ENCODE measurements at regions not wholly inside any gene's neighbourhood (a gene's known extent, or its start where the extent isn't known, plus 50 kb on each side); places are given as distances from the start of the nearest gene placed in this dataset.
"Not testable (repeated sequence)": the region's sequence is repeated elsewhere in the genome, so short reads cannot be mapped to it uniquely, and the experiment has no call there.

DNA sequence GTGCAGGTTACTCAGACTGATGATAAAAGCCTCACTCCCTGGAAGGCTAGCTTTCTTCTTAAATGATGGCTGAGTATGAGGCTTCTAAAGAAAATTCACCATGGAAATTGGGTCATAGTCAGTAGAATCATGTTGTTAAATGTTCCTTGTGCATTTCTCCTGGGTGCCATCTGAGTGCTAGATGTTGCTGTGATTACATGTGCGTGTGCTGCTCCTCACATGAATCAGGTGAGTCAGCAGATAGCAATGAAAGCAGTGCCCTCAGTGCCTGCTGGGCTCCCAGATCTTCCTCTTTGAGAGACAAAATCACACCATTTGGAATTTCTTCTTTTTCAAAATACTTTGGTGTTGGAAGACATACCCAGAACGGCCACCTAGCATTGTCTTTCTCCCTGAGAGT, 331.7 kb downstream of the XPNPEP1 start:
- CTCF ChIA-PET: interaction anchor here (0.6 kb wide), 1 partner anchor 30 kb away, joined by 3 read pairs; no protein-coding TSS in a partner anchor
- BruUV-seq (replicated peaks): no TSS peak
- TF ChIP-seq, protein P1, sequence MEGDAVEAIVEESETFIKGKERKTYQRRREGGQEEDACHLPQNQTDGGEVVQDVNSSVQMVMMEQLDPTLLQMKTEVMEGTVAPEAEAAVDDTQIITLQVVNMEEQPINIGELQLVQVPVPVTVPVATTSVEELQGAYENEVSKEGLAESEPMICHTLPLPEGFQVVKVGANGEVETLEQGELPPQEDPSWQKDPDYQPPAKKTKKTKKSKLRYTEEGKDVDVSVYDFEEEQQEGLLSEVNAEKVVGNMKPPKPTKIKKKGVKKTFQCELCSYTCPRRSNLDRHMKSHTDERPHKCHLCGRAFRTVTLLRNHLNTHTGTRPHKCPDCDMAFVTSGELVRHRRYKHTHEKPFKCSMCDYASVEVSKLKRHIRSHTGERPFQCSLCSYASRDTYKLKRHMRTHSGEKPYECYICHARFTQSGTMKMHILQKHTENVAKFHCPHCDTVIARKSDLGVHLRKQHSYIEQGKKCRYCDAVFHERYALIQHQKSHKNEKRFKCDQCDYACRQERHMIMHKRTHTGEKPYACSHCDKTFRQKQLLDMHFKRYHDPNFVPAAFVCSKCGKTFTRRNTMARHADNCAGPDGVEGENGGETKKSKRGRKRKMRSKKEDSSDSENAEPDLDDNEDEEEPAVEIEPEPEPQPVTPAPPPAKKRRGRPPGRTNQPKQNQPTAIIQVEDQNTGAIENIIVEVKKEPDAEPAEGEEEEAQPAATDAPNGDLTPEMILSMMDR (IDR thresholded peaks at IDR 0.05; ENCODE audit: unreplicated experiment): no peak
- Mint-ChIP-seq H3K36me3 (ENCODE audit: insufficient read depth, unreplicated experiment) (no peaks in the 10 kb centered on the region), H3K4me1 (ENCODE audit: insufficient read depth, unreplicated experiment) (peaks cover 31% of the 10 kb centered on the region), H3K4me3 (ENCODE audit: unreplicated experiment) (no peak overlapping the region), H3K9me3 (ENCODE audit: unreplicated experiment) (no peaks in the 10 kb centered on the region), H3K27ac (ENCODE audit: low read depth, unreplicated experiment) (peak overlapping the region; percentile 34), H3K27me3 (ENCODE audit: insufficient read depth, unreplicated experiment) (no peaks in the 10 kb centered on the region)
- intact Hi-C loops (cut with micrococcal nuclease): no loop called here
- peak; percentile 56 for DNase-seq (ENCODE audit: unreplicated experiment)
- POLR2A ChIA-PET: interaction anchor here (0.8 kb wide), 1 partner anchor 183 kb away, joined by 4 read pairs; no protein-coding TSS in a partner anchor

DNA sequence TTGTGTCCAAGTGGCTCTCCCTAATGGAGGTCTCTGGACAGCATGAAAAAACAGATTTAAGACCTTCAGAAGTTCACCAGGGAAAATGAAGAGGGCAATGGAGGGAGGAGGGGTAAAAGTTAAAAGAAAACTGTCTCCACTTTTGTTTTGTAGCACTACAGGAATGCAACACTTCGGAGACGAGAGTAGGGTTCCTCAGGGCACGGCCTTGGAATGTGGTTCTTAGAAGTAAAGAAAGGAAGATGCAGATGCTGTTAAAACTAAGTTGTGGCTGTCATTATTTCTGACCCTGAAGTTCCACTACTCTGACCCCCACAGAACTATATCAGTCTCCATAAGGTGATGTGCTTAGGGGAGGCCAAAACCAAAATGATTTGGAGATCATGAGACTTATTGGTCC, 335.1 kb downstream of the XPNPEP1 start:
- TF ChIP-seq, protein P1 (IDR thresholded peaks at IDR 0.05; ENCODE audit: unreplicated experiment): no peak
- intact Hi-C loops (cut with micrococcal nuclease): no loop called here
- H3K27me3 Mint-ChIP-seq (ENCODE audit: insufficient read depth, unreplicated experiment): no peaks in the 10 kb centered on the region
- peaks cover 27% of the 10 kb centered on the region for H3K4me1 Mint-ChIP-seq (ENCODE audit: insufficient read depth, unreplicated experiment)
- ChIA-PET CTCF (no interaction called here), POLR2A (no interaction called here)
- H3K27ac Mint-ChIP-seq (ENCODE audit: low read depth, unreplicated experiment): no peak overlapping the region
- no peak for DNase-seq (ENCODE audit: unreplicated experiment)
- BruUV-seq (replicated peaks): no TSS peak
- no peak overlapping the region for H3K4me3 Mint-ChIP-seq (ENCODE audit: unreplicated experiment)
- no peaks in the 10 kb centered on the region for H3K9me3 Mint-ChIP-seq (ENCODE audit: unreplicated experiment)
- H3K36me3 Mint-ChIP-seq (ENCODE audit: insufficient read depth, unreplicated experiment): no peaks in the 10 kb centered on the region

DNA sequence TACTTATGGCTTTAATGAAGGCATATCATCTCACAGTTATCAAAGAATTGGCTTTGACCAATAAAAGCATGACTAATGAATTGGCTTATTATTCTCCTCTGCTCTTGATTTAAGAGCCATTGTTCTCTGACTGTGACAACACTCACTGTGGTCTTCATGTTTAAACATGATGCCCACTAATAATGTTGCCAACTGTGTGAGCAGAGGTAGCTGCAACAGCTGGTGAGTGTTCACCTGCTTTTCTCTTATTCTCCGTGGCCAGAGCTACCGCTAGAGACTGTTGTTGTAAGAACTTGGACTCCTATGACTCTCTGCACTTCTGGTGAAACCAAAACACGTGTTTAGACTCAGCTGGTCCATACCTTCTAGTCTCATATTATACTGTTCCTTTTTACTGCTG, 335.9 kb downstream of the XPNPEP1 start:
- H3K4me3 Mint-ChIP-seq (ENCODE audit: unreplicated experiment): no peak overlapping the region
- TF ChIP-seq, protein P1 (IDR thresholded peaks at IDR 0.05; ENCODE audit: unreplicated experiment): no peak
- ChIA-PET POLR2A (no interaction called here), CTCF (no interaction called here)
- H3K27ac Mint-ChIP-seq (ENCODE audit: low read depth, unreplicated experiment): no peak overlapping the region
- no TSS peak for BruUV-seq (replicated peaks)
- intact Hi-C loops (cut with micrococcal nuclease): no loop called here
- DNase-seq (ENCODE audit: unreplicated experiment): no peak
- peaks cover 25% of the 10 kb centered on the region for H3K4me1 Mint-ChIP-seq (ENCODE audit: insufficient read depth, unreplicated experiment)
- no peaks in the 10 kb centered on the region for H3K27me3 Mint-ChIP-seq (ENCODE audit: insufficient read depth, unreplicated experiment)
- no peaks in the 10 kb centered on the region for H3K9me3 Mint-ChIP-seq (ENCODE audit: unreplicated experiment)
- no peaks in the 10 kb centered on the region for H3K36me3 Mint-ChIP-seq (ENCODE audit: insufficient read depth, unreplicated experiment)

DNA sequence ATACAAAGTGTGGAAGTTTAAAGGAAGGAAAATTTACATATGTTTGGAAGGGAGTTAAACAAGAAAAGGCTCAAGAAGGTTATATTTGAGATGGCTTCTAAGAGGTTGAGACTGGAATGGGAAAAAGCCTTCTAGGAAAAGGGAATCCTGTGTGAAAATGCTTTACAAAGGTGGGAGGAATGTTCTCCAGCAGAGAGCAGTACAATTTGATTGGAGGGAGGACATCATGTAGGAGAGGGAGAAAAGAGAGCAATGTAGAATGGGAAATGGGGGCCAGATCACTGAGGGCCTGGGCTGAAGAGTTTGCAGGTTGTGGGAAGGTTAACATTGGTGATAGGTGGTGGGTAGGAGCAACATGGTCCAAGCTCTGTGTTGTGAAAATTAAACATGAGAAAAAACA, 366.9 kb downstream of the XPNPEP1 start:
- Mint-ChIP-seq H3K9me3 (ENCODE audit: unreplicated experiment) (no peaks in the 10 kb centered on the region), H3K27me3 (ENCODE audit: insufficient read depth, unreplicated experiment) (no peaks in the 10 kb centered on the region), H3K36me3 (ENCODE audit: insufficient read depth, unreplicated experiment) (no peaks in the 10 kb centered on the region), H3K4me1 (ENCODE audit: insufficient read depth, unreplicated experiment) (no peaks in the 10 kb centered on the region), H3K4me3 (ENCODE audit: unreplicated experiment) (no peak overlapping the region), H3K27ac (ENCODE audit: low read depth, unreplicated experiment) (no peak overlapping the region)
- ChIA-PET POLR2A (no interaction called here), CTCF (no interaction called here)
- DNase-seq (ENCODE audit: unreplicated experiment): no peak
- intact Hi-C loops (cut with micrococcal nuclease): no loop called here
- no TSS peak for BruUV-seq (replicated peaks)
- TF ChIP-seq, protein P1 (IDR thresholded peaks at IDR 0.05; ENCODE audit: unreplicated experiment): no peak

DNA sequence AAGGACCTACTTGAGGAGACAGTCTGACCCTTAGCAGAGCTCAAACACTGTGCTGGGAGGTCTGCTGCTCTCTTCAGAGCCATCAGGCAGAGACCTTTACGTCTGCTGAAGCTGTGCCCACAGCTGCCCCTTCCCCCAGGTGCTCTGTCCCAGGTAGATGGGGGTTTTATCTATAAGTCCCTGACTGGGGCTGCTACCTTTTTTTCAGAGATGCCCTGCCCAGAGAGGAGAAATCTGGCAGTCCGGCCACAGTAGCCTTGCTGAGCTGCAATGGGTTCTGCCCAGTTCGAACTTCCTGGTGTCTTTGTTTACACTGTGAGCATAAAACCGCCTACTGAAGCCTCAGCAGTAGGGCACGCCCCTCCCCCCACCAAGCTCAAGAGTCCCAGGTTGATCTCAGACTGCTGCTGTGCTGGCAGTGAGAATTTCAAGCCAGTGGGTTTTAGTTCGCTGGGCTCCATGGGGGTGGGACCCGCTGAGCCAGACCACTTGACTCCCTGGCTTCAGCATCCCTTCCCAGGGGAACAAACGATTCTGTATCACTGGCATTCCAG, 381.2 kb downstream of the XPNPEP1 start:
- H3K27ac Mint-ChIP-seq (ENCODE audit: low read depth, unreplicated experiment); H3K4me3 Mint-ChIP-seq (ENCODE audit: unreplicated experiment); H3K9me3 Mint-ChIP-seq (ENCODE audit: unreplicated experiment); BruUV-seq (replicated peaks); DNase-seq (ENCODE audit: unreplicated experiment); H3K27me3 Mint-ChIP-seq (ENCODE audit: insufficient read depth, unreplicated experiment); H3K36me3 Mint-ChIP-seq (ENCODE audit: insufficient read depth, unreplicated experiment); H3K4me1 Mint-ChIP-seq (ENCODE audit: insufficient read depth, unreplicated experiment); POLR2A ChIA-PET; intact Hi-C loops (cut with micrococcal nuclease): not testable (repeated sequence)
- CTCF ChIA-PET: interaction anchor here (0.7 to 0.9 kb wide), 2 partner anchors 10 to 230 kb away, joined by 3 read pairs; no protein-coding TSS in a partner anchor

Data from MCF 10A (cell line).